ENCODE measurements at regions not wholly inside any gene's neighbourhood (a gene's known extent, or its start where the extent isn't known, plus 50 kb on each side); places are given as distances from the start of the nearest gene placed in this dataset.

DNA sequence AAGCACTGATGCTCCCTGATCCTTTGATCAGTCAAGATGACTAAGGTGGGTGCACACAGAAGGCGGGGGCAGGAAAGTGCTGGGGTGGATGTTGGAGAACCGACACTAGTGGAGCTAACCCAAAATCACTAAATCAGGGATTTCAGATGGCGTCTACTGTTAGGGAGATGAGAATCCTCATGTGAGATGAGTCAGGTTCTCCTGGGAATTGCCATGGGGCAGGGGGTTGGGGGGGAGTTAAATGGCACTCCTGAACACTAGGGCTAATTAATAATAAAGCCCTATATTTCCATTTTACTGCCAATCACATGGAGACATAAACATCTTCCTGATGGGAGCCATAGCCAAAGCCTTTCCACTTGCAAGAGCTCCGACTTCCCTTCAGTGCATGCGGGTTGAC, 804.1 kb downstream of the KCNJ18 start:
- no peaks in the 10 kb centered on the region for H3K4me1 ChIP-seq (ENCODE audit: control insufficient read depth, extremely low read depth, insufficient read depth, low read length)
- ChIA-PET CTCF (no interaction called here), POLR2A (no interaction called here)
- TF ChIP-seq EZH2 (IDR thresholded peaks at IDR 0.05; ENCODE audit: borderline replicate concordance, low read depth, low read length, severe bottlenecking) (no peak), JUN (IDR thresholded peaks at IDR 0.05; ENCODE audit: borderline replicate concordance, insufficient read depth, insufficient read length, low read depth) (no peak), MYC (IDR thresholded peaks at IDR 0.05; ENCODE audit: low read depth, low read length) (no peak), POLR2AphosphoS5 (IDR thresholded peaks at IDR 0.05; ENCODE audit: insufficient read depth, low read depth, low read length) (no peak), FOS (IDR thresholded peaks at IDR 0.05; ENCODE audit: borderline replicate concordance, insufficient read depth, low read length) (no peak), POLR2A (IDR thresholded peaks at IDR 0.05; ENCODE audit: low read depth, low read length) (no peak), GATA2 (IDR thresholded peaks at IDR 0.05; ENCODE audit: insufficient read depth, insufficient read length, low read depth, low read length) (no peak)
- TF ChIP-seq, protein P1, sequence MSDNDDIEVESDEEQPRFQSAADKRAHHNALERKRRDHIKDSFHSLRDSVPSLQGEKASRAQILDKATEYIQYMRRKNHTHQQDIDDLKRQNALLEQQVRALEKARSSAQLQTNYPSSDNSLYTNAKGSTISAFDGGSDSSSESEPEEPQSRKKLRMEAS (IDR thresholded peaks at IDR 0.05; ENCODE audit: insufficient read depth, insufficient read length): no peak
- TF ChIP-seq, protein P2, sequence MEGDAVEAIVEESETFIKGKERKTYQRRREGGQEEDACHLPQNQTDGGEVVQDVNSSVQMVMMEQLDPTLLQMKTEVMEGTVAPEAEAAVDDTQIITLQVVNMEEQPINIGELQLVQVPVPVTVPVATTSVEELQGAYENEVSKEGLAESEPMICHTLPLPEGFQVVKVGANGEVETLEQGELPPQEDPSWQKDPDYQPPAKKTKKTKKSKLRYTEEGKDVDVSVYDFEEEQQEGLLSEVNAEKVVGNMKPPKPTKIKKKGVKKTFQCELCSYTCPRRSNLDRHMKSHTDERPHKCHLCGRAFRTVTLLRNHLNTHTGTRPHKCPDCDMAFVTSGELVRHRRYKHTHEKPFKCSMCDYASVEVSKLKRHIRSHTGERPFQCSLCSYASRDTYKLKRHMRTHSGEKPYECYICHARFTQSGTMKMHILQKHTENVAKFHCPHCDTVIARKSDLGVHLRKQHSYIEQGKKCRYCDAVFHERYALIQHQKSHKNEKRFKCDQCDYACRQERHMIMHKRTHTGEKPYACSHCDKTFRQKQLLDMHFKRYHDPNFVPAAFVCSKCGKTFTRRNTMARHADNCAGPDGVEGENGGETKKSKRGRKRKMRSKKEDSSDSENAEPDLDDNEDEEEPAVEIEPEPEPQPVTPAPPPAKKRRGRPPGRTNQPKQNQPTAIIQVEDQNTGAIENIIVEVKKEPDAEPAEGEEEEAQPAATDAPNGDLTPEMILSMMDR (IDR thresholded peaks at IDR 0.05; ENCODE audit: extremely low read depth in 1 of 2, insufficient read depth in 1 of 2, low read depth in 1 of 2, low read length in 2 of 2): no peak
- no peak overlapping the region for H3K4me3 ChIP-seq (replicated peaks in 1 of 3; ENCODE audit: insufficient read depth in 1 of 3, low read depth in 1 of 3, low read length in 3 of 3)
- H4K20me1 ChIP-seq (replicated peaks; ENCODE audit: control insufficient read depth, extremely low read depth, insufficient read depth, low read length): no peaks in the 10 kb centered on the region
- no peak overlapping the region for H3K27ac ChIP-seq (ENCODE audit: insufficient read depth, low read depth, low read length)
- no TSS peak for BruUV-seq (replicated peaks)
- FAIRE-seq (no peak), DNase-seq (ENCODE audit: low read depth, low spot score) (no peak)
- H3K79me2 ChIP-seq (ENCODE audit: control insufficient read depth, insufficient read depth, low read length): no peaks in the 10 kb centered on the region
- no peak overlapping the region for H2AFZ ChIP-seq (ENCODE audit: low read depth, low read length)
- intact Hi-C loops (cut with micrococcal nuclease): no loop called here
- peaks cover 2% of the 10 kb centered on the region for H3K9me3 ChIP-seq (replicated peaks; ENCODE audit: control insufficient read depth, insufficient read depth, low read length)
- H3K36me3 ChIP-seq (ENCODE audit: control insufficient read depth in 2 of 2, extremely low read depth in 1 of 2, insufficient read depth in 2 of 2, low read length in 2 of 2): no peaks in the 10 kb centered on the region
- no peaks in the 10 kb centered on the region for H3K27me3 ChIP-seq (ENCODE audit: control insufficient read depth in 2 of 2, insufficient read depth in 2 of 2, low read length in 2 of 2)
- H3K4me2 ChIP-seq (ENCODE audit: insufficient read depth, low read length): no peak overlapping the region
- no peak overlapping the region for H3K9ac ChIP-seq (replicated peaks; ENCODE audit: extremely low read depth, insufficient read depth, low read length)
- H3K9me1 ChIP-seq (replicated peaks; ENCODE audit: control insufficient read depth, extremely low read depth, insufficient read depth, low read length): no peaks in the 10 kb centered on the region
- dilution Hi-C loops (cut with MboI; ENCODE audit: extremely low pct_ligation_motif_present, low sequenced_read_pairs): no loop called here
